ENCODE measurements at regions not wholly inside any gene's neighbourhood (a gene's known extent, or its start where the extent isn't known, plus 50 kb on each side); places are given as distances from the start of the nearest gene placed in this dataset.

DNA sequence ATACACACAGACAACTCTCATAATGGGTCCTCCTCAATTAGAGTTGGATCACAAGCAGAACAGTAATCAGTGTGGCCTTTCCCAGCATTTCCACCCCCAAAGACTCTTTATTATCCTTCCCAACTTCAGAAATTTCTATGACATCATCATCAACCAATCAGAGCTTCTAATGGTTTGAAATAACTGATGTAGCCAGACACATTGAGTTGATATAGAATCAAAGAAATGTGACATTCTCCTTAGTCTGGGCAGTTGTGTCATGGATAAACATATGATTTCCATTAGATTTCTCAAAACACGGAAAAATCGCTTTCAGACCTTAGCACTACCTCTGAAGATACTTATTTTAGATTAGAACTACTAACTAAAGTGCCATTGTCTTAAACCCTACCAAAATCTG, 75.7 kb upstream of the NFIB start:
- no peak for DNase-seq

DNA sequence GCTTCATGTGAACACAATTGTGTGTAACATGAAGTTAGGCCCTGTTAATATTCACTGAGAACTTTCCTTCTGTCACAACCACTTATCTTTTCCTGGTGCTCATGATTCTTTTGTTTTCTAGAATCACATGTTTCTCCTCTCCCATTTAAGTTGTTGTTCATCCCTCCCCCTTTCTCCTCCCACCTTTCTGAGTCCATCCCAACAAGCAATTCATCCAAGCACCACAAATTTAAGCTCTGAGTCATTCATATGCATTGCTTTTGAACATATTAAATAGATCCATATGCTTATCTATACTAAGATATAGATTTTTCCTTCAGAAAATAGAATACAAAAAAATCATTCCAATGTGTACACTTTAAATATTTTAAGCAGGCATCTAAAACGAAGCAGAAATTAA, 75.2 kb upstream of the NFIB start:
- no peak for DNase-seq

DNA sequence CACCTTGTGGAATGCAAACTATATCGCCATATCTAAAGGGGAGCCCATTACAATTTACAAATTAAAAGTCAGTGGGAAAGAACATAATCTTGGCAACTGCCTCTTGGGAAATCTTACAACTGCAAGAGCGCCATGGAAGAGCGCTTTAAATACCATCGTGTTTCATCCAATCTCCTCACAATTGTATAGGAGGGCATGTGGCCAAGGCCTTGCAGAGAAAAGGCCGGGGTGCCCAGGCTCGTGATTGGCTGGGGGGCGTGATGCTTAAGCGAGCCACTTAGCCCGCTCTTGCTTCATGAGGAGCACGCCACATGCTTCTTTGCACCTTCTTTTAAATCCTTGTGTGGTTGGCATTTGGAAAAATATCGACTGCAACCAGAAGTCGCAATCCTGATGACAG, 69.8 kb upstream of the NFIB start:
- no peak for DNase-seq

DNA sequence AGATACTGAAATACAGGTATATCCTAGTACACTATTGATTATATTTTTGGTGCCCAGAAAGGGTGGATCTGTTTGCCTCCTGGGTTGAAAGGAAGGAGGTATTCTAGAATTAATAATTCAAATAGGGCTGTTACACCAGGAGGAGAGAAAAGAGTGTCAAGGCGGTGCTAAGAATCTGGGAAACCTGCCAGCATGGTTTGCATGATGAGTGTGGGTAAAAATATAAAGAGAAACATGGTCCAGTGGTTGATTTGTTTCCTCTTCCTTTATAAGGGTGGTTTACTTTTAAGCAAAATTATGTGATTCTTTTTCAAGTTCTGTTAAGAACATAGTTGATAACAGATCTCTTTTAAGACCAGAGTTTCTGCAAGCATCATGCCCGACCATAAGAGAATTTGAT, 69.4 kb upstream of the NFIB start:
- DNase-seq, result no peak

GRCh38 chr9:14380061-14380836, 66.3 kb upstream of the NFIB start:
- DNase-seq, result no peak

DNA sequence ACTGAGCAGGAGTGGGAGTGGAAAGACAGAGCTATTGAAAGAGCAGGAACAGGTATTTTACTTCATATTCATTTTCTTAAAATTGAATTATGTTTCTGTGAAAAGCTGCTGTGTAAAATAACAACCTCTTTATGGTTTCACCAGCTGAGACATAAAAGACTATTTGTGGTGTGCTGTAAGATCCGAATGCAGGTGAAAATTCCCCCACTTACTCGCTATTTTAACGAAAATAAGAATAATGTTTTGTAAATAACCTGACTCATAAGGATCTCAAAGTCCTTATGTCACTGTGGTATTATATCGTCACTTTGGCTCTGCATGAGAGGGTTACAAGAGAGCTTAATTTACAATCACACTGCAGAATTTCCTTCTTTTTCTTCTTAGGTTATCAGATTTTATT, 65.3 kb upstream of the NFIB start:
- no peak for DNase-seq

DNA sequence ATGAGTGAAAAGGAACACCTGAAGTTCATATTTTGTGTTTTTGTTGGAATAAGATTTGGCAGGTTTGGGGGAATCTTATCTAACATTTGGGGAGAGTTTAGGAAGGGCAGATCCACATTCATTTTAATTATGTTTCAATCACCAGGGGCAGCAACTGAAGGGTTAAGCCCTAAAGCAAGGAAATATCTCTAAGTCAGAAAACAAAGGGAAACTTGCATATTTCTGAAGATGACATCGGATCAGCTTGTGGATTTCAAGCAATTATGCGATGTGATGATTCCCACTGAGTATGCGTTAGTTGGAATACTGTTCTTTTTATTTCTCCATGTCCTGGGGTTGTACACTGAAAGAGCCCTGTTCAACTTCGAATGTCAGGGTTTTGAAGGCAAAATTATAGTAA, 59.8 kb upstream of the NFIB start:
- DNase-seq, result no peak

- no peak for DNase-seq
Measured at GRCh38 chr9:14373336-14373666, 59.4 kb upstream of the NFIB start.

- DNase-seq, result peak; percentile 27
Measured at GRCh38 chr9:14372437-14373335, 58.7 kb upstream of the NFIB start.

- DNase-seq, result no peak
Measured at GRCh38 chr9:14369011-14369410, 55.1 kb upstream of the NFIB start.

GRCh38 chr9:14366076-14366475, 52.1 kb upstream of the NFIB start:
- no peak for DNase-seq

GRCh38 chr9:14365670-14366069, 51.7 kb upstream of the NFIB start:
- DNase-seq, result no peak

Measured in NCI-H2227 treated with DMSO at 0.1 percent for 48 hours (cell line).